ENCODE measurements at regions not wholly inside any gene's neighbourhood (a gene's known extent, or its start where the extent isn't known, plus 50 kb on each side); places are given as distances from the start of the nearest gene placed in this dataset.

DNA sequence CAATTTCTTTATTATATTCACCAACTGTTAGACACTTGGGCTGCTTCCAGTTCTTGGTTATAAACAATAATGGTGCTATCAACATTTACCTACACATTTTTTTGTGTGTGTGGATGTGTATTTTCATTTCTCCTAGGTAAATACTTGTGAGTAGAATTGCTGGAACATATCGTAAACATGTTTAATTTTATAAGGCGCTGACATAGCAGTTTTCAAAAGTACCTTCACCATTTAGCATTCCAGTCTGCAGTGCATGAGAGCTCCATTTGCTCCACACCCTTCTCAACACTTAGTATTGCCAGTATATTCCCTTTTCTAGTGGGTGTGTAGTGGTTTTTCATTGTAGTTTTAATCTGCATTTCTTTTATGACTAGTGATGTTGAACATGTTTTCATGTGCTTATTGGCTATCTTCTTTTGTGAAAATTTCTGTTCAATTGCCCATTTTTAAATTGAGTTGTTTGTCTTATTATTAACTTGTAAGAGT lies 59.6 kb upstream of the FAM204A start:
- no peak for TF ChIP-seq CTCF (IDR thresholded peaks at IDR 0.05)
- TF ChIP-seq, protein P1, sequence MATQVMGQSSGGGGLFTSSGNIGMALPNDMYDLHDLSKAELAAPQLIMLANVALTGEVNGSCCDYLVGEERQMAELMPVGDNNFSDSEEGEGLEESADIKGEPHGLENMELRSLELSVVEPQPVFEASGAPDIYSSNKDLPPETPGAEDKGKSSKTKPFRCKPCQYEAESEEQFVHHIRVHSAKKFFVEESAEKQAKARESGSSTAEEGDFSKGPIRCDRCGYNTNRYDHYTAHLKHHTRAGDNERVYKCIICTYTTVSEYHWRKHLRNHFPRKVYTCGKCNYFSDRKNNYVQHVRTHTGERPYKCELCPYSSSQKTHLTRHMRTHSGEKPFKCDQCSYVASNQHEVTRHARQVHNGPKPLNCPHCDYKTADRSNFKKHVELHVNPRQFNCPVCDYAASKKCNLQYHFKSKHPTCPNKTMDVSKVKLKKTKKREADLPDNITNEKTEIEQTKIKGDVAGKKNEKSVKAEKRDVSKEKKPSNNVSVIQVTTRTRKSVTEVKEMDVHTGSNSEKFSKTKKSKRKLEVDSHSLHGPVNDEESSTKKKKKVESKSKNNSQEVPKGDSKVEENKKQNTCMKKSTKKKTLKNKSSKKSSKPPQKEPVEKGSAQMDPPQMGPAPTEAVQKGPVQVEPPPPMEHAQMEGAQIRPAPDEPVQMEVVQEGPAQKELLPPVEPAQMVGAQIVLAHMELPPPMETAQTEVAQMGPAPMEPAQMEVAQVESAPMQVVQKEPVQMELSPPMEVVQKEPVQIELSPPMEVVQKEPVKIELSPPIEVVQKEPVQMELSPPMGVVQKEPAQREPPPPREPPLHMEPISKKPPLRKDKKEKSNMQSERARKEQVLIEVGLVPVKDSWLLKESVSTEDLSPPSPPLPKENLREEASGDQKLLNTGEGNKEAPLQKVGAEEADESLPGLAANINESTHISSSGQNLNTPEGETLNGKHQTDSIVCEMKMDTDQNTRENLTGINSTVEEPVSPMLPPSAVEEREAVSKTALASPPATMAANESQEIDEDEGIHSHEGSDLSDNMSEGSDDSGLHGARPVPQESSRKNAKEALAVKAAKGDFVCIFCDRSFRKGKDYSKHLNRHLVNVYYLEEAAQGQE (IDR thresholded peaks at IDR 0.05; ENCODE audit: insufficient read depth in 1 of 2, low read depth in 2 of 2, low read length in 1 of 2) = no peak
- TF ChIP-seq POLR2AphosphoS5 (IDR thresholded peaks at IDR 0.05; ENCODE audit: low read depth, low read length) = no peak
